H9 (cell line): ENCODE measurements at regions not wholly inside any gene's neighbourhood (a gene's known extent, or its start where the extent isn't known, plus 50 kb on each side); places are given as distances from the start of the nearest gene placed in this dataset.

Experiments used
- DNase-seq: peaks from one replicate; pipeline ENCODE4 v3.0.0-alpha.2; 2017
- H2AFZ ChIP-seq: one replicate; pipeline ENCODE4 v1.6.1; 2013; ENCODE audit warnings: mild to moderate bottlenecking, low read length, control low read depth, moderate library complexity
- H2AK5ac ChIP-seq: 2 replicates; pipeline ENCODE4 v1.6.1; 2013; ENCODE audit warnings: low read length, control low read depth, mixed read lengths; ENCODE audit not compliant: insufficient read length
- H2BK120ac ChIP-seq: one replicate; pipeline ENCODE4 v1.6.1; 2013; ENCODE audit warnings: low read depth, mild to moderate bottlenecking, low read length, control low read depth, inconsistent platforms; ENCODE audit not compliant: poor library complexity, severe bottlenecking
- H2BK12ac ChIP-seq: 2 replicates; pipeline ENCODE4 v1.6.1; 2013; ENCODE audit warnings: low read length, control low read depth, mixed read lengths, low read depth; ENCODE audit not compliant: insufficient read length
- H2BK15ac ChIP-seq: 2 replicates; pipeline ENCODE4 v1.6.1; 2013; ENCODE audit warnings: low read depth, low read length, control low read depth
- H2BK20ac ChIP-seq: one replicate; pipeline ENCODE4 v1.6.1; 2013; ENCODE audit warnings: low read depth, mild to moderate bottlenecking, low read length, control low read depth, inconsistent platforms; ENCODE audit not compliant: poor library complexity, severe bottlenecking
- H2BK5ac ChIP-seq: 2 replicates; pipeline ENCODE4 v1.6.1; 2013; ENCODE audit warnings: low read length, control low read depth, mixed read lengths; ENCODE audit not compliant: insufficient read length
- H3K14ac ChIP-seq: 2 replicates; pipeline ENCODE4 v1.6.1; 2013; ENCODE audit warnings: low read length, control low read depth; ENCODE audit not compliant: insufficient read depth
- H3K18ac ChIP-seq: 2 replicates; pipeline ENCODE4 v1.6.1; 2013; ENCODE audit warnings: low read depth, mild to moderate bottlenecking, mixed read lengths, low read length, control low read depth; ENCODE audit not compliant: insufficient read length
- H3K23ac ChIP-seq: 2 replicates; pipeline ENCODE4 v1.6.1; 2013; ENCODE audit warnings: low read length, control low read depth, mixed read lengths, low read depth; ENCODE audit not compliant: insufficient read length
- H3K23me2 ChIP-seq: 2 replicates; pipeline ENCODE4 v1.6.1; 2013; ENCODE audit warnings: low read depth, mild to moderate bottlenecking, mixed read lengths, low read length, control low read depth; ENCODE audit not compliant: insufficient read length, poor library complexity, severe bottlenecking
- H3K27ac ChIP-seq: 2 replicates; pipeline ENCODE4 v1.5.1; 2013; ENCODE audit warnings: low read length, control low read depth, mixed read lengths, low read depth; ENCODE audit not compliant: insufficient read length
- H3K27me3 ChIP-seq: 2 replicates; pipeline ENCODE4 v1.6.1; 2013; ENCODE audit warnings: low read length, control low read depth, inconsistent platforms; ENCODE audit not compliant: insufficient read depth
- H3K4ac ChIP-seq: 2 replicates; pipeline ENCODE4 v1.6.1; 2013; ENCODE audit warnings: low read depth, mild to moderate bottlenecking, control low read depth, inconsistent platforms, low read length, moderate library complexity
- H3K4me1 ChIP-seq: 2 replicates; pipeline ENCODE4 v1.6.1; 2013; ENCODE audit warnings: low read length, control low read depth, inconsistent platforms; ENCODE audit not compliant: insufficient read depth
- H3K4me2 ChIP-seq: 2 replicates; pipeline ENCODE4 v1.6.1; 2013; ENCODE audit warnings: low read length, control low read depth, mixed read lengths; ENCODE audit not compliant: insufficient read length, insufficient read depth
- H3K56ac ChIP-seq: 2 replicates; pipeline ENCODE4 v1.6.1; 2013; ENCODE audit warnings: low read depth, mild to moderate bottlenecking, mixed read lengths, low read length, control low read depth; ENCODE audit not compliant: insufficient read length
- H3K79me1 ChIP-seq: 2 replicates; pipeline ENCODE4 v1.6.1; 2013; ENCODE audit warnings: low read depth, mild to moderate bottlenecking, moderate library complexity, low read length, control low read depth, inconsistent platforms; ENCODE audit not compliant: insufficient read depth, poor library complexity, severe bottlenecking
- H3K79me2 ChIP-seq: 2 replicates; pipeline ENCODE4 v1.6.1; 2013; ENCODE audit warnings: low read length, control low read depth, inconsistent platforms; ENCODE audit not compliant: insufficient read depth
- H3K9ac ChIP-seq: 2 replicates; pipeline ENCODE4 v1.6.1; 2013; ENCODE audit warnings: low read length, control low read depth, mixed read lengths; ENCODE audit not compliant: insufficient read length; ENCODE audit errors: extremely low read depth
- H3K9me3 ChIP-seq: one replicate; pipeline ENCODE4 v1.6.1; 2013; ENCODE audit warnings: low read depth, low read length, inconsistent platforms; ENCODE audit not compliant: control insufficient read depth
- H3T11ph ChIP-seq: one replicate; pipeline ENCODE4 v1.6.1; 2013; ENCODE audit warnings: mild to moderate bottlenecking, low read length, control low read depth, inconsistent platforms
- H4K20me1 ChIP-seq: one replicate; pipeline ENCODE4 v1.6.1; 2013; ENCODE audit not compliant: control insufficient read depth, insufficient read length, insufficient read depth
- H4K5ac ChIP-seq: 2 replicates; pipeline ENCODE4 v1.6.1; 2013; ENCODE audit warnings: low read depth, mild to moderate bottlenecking, mixed read lengths, low read length, control low read depth; ENCODE audit not compliant: insufficient read length
- H4K8ac ChIP-seq: replicated peaks from 2 replicates; pipeline ENCODE4 v1.6.1; 2013; ENCODE audit warnings: low read length, control low read depth, mixed read lengths, low read depth; ENCODE audit not compliant: insufficient read length
- H4K91ac ChIP-seq: 2 replicates; pipeline ENCODE4 v1.6.1; 2013; ENCODE audit warnings: low read depth, mild to moderate bottlenecking, moderate library complexity, mixed read lengths, low read length, control low read depth; ENCODE audit not compliant: insufficient read length
- H3K27ac Mint-ChIP-seq, 3 experiments: 2 replicates in 2 of 3; 3 replicates in 1 of 3; pipeline ENCODE4 v1.8.0; 2020 to 2021; ENCODE audit warnings: mixed read lengths in 3 of 3, mild to moderate bottlenecking in 1 of 3, moderate library complexity in 1 of 3
- H3K27me3 Mint-ChIP-seq: 2 replicates; pipeline ENCODE4 v1.8.0; 2021; ENCODE audit warnings: low read depth, mild to moderate bottlenecking, moderate library complexity, mixed read lengths
- H3K36me3 Mint-ChIP-seq, 3 experiments: 2 replicates in 2 of 3; 3 replicates in 1 of 3; pipeline ENCODE4 v1.8.0; 2020 to 2021; ENCODE audit warnings: low read depth in 3 of 3, mixed read lengths in 3 of 3; ENCODE audit not compliant: insufficient read depth in 1 of 3
- H3K4me1 Mint-ChIP-seq, 2 experiments: 2 replicates each; pipeline ENCODE4 v1.8.0; 2020; ENCODE audit warnings: mixed read lengths in 2 of 2
- H3K4me3 Mint-ChIP-seq, 2 experiments: 2 replicates in 1 of 2; 3 replicates in 1 of 2; pipeline ENCODE4 v1.8.0; 2020 to 2021; ENCODE audit warnings: mild to moderate bottlenecking in 2 of 2, mixed read lengths in 2 of 2, moderate library complexity in 1 of 2
- H3K9me3 Mint-ChIP-seq, 2 experiments: 2 replicates in 1 of 2; 3 replicates in 1 of 2; pipeline ENCODE4 v1.8.0; 2020; ENCODE audit warnings: mild to moderate bottlenecking in 2 of 2, mixed read lengths in 2 of 2, moderate library complexity in 1 of 2
- WGBS: extraction: QIAGEN DNeasy Blood & Tissue Kit; methylation state at CpG from one replicate; pipeline ENCODE4 v1.1.7; 2013; ENCODE audit warnings: missing lambda C conversion rate, low lambda C conversion rate, mixed read lengths; ENCODE audit not compliant: insufficient read length; ENCODE audit errors: extremely low coverage; 5-methylcytosine and 5-hydroxymethylcytosine counted together
- TF ChIP-seq, protein P1 (sequence below): fragments of 200-600 bp; sonication (generic); conservative IDR thresholded peaks from 3 replicates; pipeline ENCODE4 v1.8.0; 2021; ENCODE audit warnings: antibody characterized with exemption, mild to moderate bottlenecking

DNA sequence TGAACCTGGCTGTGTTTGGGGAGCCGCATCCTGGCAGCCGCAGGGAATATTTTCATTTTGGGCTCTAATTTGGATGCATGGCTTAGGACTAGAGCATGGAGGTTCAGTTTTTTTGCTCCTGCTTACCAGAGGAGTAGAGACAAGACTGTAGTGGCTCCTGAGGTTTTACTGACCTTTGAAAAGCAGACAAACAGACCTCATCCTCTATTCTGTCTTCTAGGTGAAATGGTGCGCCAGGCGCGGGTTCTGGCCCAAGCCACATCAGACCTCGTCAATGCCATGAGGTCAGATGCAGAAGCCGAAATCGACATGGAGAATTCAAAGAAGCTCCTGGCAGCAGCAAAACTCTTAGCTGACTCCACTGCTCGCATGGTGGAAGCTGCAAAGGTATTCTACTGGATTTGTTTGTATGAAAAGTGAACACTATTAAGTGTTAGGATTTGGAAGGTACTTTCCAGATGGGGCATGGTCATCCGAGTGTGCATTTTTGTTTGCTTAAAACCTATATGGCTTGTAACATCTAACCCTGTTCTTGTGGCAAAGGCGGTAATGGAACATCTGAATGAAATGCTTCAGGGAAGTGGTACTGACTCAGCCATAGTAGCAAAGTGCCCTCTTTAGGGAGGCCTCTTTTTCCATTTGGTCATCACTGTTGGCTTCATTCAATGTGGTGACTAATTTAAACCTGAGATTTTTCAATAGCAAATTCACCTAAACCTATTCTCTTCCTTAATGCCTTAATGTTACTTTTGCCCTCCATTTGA is 330.7 kb upstream of the TPM1 start:
- Mint-ChIP-seq H3K27ac (no peak overlapping the region), H3K36me3 (peaks cover 0 to 6% (median 4%) of the 10 kb centered on the region in 3 experiments; a peak in 4 of 7 replicates), H3K9me3 (no peaks in the 10 kb centered on the region), H3K4me3 (no peak overlapping the region), H3K27me3 (no peaks in the 10 kb centered on the region; the same call in 1 of the 2 replicates), H3K4me1 (peaks cover 8 to 9% of the 10 kb centered on the region in 2 experiments)
- TF ChIP-seq, protein P1, sequence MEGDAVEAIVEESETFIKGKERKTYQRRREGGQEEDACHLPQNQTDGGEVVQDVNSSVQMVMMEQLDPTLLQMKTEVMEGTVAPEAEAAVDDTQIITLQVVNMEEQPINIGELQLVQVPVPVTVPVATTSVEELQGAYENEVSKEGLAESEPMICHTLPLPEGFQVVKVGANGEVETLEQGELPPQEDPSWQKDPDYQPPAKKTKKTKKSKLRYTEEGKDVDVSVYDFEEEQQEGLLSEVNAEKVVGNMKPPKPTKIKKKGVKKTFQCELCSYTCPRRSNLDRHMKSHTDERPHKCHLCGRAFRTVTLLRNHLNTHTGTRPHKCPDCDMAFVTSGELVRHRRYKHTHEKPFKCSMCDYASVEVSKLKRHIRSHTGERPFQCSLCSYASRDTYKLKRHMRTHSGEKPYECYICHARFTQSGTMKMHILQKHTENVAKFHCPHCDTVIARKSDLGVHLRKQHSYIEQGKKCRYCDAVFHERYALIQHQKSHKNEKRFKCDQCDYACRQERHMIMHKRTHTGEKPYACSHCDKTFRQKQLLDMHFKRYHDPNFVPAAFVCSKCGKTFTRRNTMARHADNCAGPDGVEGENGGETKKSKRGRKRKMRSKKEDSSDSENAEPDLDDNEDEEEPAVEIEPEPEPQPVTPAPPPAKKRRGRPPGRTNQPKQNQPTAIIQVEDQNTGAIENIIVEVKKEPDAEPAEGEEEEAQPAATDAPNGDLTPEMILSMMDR = no peak
- Histone ChIP-seq H2BK15ac (no peak overlapping the region), H3K14ac (no peak overlapping the region), H2BK5ac (no peak overlapping the region), H3K4me1 (no peaks in the 10 kb centered on the region), H2AFZ (no peak overlapping the region), H3K9ac (no peak overlapping the region), H3K27me3 (no peaks in the 10 kb centered on the region), H4K20me1 (no peaks in the 10 kb centered on the region), H3K23me2 (no peaks in the 10 kb centered on the region), H4K5ac (no peak overlapping the region), H3K56ac (no peak overlapping the region), H3K79me2 (no peaks in the 10 kb centered on the region), H3K9me3 (no peaks in the 10 kb centered on the region), H3K4me2 (no peak overlapping the region), H4K91ac (no peak overlapping the region), H3K18ac (no peak overlapping the region), H2AK5ac (no peak overlapping the region), H2BK120ac (no peak overlapping the region), H3K4ac (no peak overlapping the region), H2BK12ac (no peak overlapping the region), H3K79me1 (no peaks in the 10 kb centered on the region), H3T11ph (no peak overlapping the region), H3K27ac (no peak overlapping the region), H3K23ac (no peak overlapping the region), H2BK20ac (no peak overlapping the region), H4K8ac (no peak overlapping the region)
- no CpG with 5 or more reads among the region's 11 CpGs for WGBS
- no peak for DNase-seq
